ENCODE measurements at regions not wholly inside any gene's neighbourhood (a gene's known extent, or its start where the extent isn't known, plus 50 kb on each side); places are given as distances from the start of the nearest gene placed in this dataset.

- no peak for TF ChIP-seq CTCF (tag by site-specific recombination; IDR thresholded peaks at IDR 0.05)
- no peak for TF ChIP-seq ZNF76 (tag by site-specific recombination; IDR thresholded peaks at IDR 0.05; ENCODE audit: borderline replicate concordance, low read depth)
- no peak for TF ChIP-seq ZNF292 (tag by site-specific recombination; IDR thresholded peaks at IDR 0.05; ENCODE audit: borderline replicate concordance, low read depth)
- no peak for TF ChIP-seq ZNF394 (tag by site-specific recombination; IDR thresholded peaks at IDR 0.05; ENCODE audit: borderline replicate concordance)
- TF ChIP-seq, protein P1, sequence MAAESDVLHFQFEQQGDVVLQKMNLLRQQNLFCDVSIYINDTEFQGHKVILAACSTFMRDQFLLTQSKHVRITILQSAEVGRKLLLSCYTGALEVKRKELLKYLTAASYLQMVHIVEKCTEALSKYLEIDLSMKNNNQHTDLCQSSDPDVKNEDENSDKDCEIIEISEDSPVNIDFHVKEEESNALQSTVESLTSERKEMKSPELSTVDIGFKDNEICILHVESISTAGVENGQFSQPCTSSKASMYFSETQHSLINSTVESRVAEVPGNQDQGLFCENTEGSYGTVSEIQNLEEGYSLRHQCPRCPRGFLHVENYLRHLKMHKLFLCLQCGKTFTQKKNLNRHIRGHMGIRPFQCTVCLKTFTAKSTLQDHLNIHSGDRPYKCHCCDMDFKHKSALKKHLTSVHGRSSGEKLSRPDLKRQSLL (tag by site-specific recombination; IDR thresholded peaks at IDR 0.05), result no peak
- no peak for TF ChIP-seq REPIN1 (tag by site-specific recombination; IDR thresholded peaks at IDR 0.05; ENCODE audit: low read depth)
Observed at GRCh38 chr3:66659056-66659455, 158.2 kb upstream of the LRIG1 start.

Data from HEK293 (cell line).